C4-2B (cell line): ENCODE measurements at regions not wholly inside any gene's neighbourhood (a gene's known extent, or its start where the extent isn't known, plus 50 kb on each side); places are given as distances from the start of the nearest gene placed in this dataset.

ENCODE experiments used
- H3K27ac ChIP-seq: fragments of 450-650 bp; 2 replicates; pipeline ENCODE4 v1.5.1; 2017
- ZFX ChIP-seq: fragments of 450-650 bp; IDR thresholded peaks from 2 replicates; pipeline ENCODE4 v1.6.1; 2017
- TF ChIP-seq, protein P1 (sequence below): fragments of 450-650 bp; conservative IDR thresholded peaks from 2 replicates; pipeline ENCODE4 v1.5.1; 2017; ENCODE audit warnings: mild to moderate bottlenecking

DNA sequence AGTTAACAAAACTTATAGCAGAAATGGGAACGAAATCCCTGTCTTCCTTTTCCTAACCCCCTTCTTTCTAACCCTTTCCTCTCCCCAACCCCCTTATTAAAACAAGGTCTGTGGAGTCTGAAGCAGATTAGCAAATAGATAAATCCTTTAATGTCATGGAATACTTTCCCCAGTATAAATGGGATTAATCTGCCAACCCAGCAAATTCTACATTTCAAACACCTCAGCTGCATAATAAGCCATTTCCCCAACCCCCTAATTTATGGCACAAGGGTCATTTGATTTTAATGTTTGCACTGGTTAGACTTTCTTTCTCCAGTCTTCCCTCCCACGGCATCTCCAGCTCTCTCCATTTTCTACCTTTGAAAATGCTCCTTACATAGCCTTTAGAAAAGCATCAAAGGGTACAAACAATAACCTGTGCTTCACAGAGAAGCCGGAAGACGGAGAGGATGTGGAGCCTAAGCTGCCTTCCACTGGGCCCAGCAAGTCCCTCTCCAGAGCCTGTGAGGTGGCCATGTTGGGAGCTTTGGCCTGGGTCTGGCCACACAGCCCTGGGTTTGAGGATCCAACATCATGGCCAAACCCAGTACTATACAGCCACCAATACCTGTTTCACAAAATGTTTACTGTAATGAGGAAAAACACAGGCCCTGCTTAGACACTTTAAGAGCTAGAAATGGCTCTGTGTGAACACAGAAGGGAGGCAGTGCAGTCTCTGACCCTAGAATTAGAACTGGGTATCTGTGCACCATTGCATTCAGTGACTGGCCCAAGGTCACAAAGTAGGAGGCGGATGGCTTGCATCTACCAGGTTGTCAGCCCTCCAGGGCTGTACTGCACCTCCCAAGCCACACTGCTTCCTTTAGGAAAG lies 56.9 kb upstream of the SPRY1 start:
- no peak for TF ChIP-seq ZFX
- TF ChIP-seq, protein P1, sequence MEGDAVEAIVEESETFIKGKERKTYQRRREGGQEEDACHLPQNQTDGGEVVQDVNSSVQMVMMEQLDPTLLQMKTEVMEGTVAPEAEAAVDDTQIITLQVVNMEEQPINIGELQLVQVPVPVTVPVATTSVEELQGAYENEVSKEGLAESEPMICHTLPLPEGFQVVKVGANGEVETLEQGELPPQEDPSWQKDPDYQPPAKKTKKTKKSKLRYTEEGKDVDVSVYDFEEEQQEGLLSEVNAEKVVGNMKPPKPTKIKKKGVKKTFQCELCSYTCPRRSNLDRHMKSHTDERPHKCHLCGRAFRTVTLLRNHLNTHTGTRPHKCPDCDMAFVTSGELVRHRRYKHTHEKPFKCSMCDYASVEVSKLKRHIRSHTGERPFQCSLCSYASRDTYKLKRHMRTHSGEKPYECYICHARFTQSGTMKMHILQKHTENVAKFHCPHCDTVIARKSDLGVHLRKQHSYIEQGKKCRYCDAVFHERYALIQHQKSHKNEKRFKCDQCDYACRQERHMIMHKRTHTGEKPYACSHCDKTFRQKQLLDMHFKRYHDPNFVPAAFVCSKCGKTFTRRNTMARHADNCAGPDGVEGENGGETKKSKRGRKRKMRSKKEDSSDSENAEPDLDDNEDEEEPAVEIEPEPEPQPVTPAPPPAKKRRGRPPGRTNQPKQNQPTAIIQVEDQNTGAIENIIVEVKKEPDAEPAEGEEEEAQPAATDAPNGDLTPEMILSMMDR = no peak
- no peak overlapping the region for H3K27ac ChIP-seq

DNA sequence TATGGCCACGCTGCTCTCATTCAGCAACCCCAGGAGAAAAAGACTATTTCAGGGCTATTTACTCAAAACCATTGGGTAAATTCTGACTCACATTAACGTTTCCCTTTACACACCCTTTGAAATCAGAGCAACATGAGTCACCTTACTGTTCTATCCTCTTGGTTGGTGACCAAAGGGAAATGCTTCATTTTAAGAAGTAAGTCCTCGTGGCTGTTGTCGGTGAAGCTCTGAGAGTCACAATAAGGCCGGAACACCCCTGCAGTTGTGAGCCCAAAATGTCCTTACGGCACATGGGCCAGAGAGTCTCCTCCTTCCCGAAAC lies 56.3 kb upstream of the SPRY1 start:
- H3K27ac ChIP-seq = no peak overlapping the region
- TF ChIP-seq, protein P1 = no peak
- no peak for TF ChIP-seq ZFX

DNA sequence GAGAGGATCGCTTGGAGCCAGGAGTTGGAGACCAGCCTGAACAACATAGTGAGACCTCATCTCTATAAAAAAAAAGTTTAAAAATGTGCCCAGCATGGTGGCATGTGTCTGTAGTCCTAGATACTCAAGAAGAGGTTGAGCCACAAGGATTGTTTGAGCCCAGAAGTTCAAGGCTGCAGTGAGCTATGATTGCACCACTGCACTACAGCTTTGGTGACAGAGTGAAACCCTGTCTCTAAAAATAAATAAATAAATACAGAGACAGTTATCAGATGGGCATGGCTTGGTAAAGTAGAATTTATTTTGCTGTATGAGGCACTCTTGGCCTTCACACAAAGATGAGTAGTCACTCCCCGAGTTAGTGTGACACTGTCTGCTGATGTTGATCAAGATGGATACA lies 54.1 kb upstream of the SPRY1 start:
- TF ChIP-seq, protein P1 = no peak
- TF ChIP-seq ZFX = no peak

DNA sequence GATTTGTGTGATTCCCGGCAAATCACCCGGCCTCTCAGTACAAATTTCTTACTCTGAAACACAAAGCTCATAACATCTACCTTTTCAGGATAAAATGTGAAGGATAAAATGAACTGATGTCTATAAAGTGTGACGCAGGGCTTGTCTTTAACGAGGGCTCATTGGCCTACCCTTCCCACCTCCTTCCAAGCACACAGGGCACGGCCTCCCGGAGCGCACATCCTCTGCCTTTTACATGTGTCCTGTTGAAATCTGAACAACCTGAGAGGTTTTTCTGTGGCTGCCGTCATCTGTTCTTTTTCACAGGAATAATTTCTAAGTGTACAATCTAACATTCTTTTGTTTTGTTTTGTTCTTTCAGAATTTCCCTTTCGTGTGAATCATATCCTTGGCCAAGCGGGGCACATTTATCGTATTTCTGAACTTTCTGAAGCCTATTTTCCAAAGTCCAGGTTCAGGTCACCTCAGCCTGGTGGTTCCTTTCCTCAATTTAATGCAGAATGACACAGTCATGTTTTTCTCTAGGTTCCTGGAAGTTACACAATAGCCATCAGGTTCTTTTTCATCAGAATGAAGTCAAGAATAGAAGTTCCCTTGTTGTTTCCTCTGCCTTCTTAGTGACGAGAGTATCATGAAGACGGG lies 53.1 kb upstream of the SPRY1 start:
- TF ChIP-seq, protein P1 = no peak
- TF ChIP-seq ZFX = no peak
- no peak overlapping the region for H3K27ac ChIP-seq

More for the DNA sequence above, 54.1 kb upstream of the SPRY1 start:
- H3K27ac ChIP-seq = no peak overlapping the region

DNA sequence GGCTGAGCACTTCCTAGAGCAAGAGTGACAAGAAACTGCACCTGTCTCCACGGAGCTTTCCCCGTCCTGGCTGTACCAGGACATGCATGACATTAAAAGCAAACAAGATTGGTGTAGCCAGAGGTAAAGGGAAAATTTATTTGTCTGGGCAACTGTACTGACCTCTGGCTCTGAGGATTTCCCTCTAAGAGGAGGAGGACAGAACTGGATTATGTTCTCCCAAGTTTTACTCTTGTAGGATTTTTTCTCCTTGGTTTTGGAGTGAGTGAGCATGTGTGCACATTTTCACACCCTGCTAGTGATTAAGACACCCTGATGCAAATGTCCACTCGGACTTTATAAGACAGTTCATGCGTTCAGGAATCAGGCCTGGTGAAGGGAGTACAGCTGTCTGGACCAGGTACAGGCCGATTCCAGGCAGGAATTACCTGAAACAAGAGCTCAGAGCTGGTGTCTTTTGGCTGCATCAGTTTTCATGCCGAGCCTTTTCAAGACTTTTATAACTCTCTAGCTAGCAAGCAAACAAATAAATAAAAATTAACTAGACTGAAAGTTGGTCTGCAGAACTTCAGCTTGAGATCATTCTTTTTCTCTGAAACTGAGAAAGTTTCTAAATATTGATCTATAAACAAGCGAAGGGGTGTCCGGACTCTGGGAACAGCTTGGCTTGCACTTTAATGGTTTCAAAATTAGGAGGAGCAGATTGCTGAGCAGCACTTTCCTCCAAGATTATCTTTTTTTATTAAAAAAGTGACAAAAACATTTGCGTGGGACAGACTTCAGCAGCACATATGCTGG lies 51.3 kb upstream of the SPRY1 start:
- no peak overlapping the region for H3K27ac ChIP-seq
- no peak for TF ChIP-seq ZFX
- TF ChIP-seq, protein P1 = no peak

DNA sequence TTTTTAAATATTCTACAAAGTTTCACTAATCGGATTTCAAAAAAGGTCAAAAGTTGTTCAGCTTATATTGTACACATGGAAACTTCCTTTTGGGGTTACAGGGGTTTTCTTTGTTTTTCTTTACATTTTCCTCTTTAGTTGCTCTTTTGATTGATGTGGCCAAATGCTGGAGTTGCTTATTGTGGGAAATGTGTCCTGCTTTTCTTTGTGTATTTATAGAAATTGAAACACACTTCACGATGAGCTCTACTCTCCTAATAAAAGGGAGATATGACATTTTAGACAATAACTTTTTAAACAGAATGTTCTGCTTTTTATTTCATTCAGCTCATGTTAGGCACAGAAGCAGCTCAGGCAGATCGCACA lies 50.7 kb upstream of the SPRY1 start:
- H3K27ac ChIP-seq = no peak overlapping the region
- no peak for TF ChIP-seq ZFX
- TF ChIP-seq, protein P1 = no peak
